PC-9 (cell line): ENCODE measurements at regions not wholly inside any gene's neighbourhood (a gene's known extent, or its start where the extent isn't known, plus 50 kb on each side); places are given as distances from the start of the nearest gene placed in this dataset.

Source experiments
- BruUV-seq: library from RNA; stranded (reverse); fragments of 400-500 nt; replicated peaks from 2 replicates; lab custom pipeline; 2021; lab: Mats Ljungman, UMichigan
- CTCF ChIA-PET: fragments of 300-600 bp; sonication (Branson Sonifier 250); formaldehyde crosslinking; loops from one replicate; lab custom pipeline; 2022; ENCODE audit warnings: antibody characterized with exemption; lab: Charles Lee
- POLR2A ChIA-PET: fragments of 300-600 bp; sonication (Branson Sonifier 250); formaldehyde crosslinking; loops from one replicate; lab custom pipeline; 2022; ENCODE audit warnings: antibody characterized with exemption; ENCODE audit not compliant: unreplicated experiment; lab: Charles Lee
- DNase-seq, 2 experiments: peaks; one replicate each; pipeline versions ENCODE4 v3.0.0 to v3.0.0-alpha.2; 2015 to 2022; ENCODE audit warnings: mixed read lengths in 1 of 2
- H2AFZ ChIP-seq: fragments of 200-600 bp; sonication (generic); 2 replicates; pipeline ENCODE4 v1.8.1; 2017; ENCODE audit warnings: antibody characterized with exemption
- H3F3A ChIP-seq: fragments of 200-600 bp; sonication (generic); 2 replicates; pipeline ENCODE4 v1.8.1; 2017; ENCODE audit warnings: antibody characterized with exemption, mild to moderate bottlenecking, low read depth; ENCODE audit not compliant: insufficient read depth
- H3K27ac ChIP-seq: fragments of 200-600 bp; sonication (generic); 2 replicates; pipeline ENCODE4 v1.6.1; 2016; ENCODE audit warnings: mixed run types
- H3K27me3 ChIP-seq: fragments of 200-600 bp; sonication (generic); 2 replicates; pipeline ENCODE4 v1.6.1; 2016; ENCODE audit warnings: low read depth, mixed run types; ENCODE audit not compliant: insufficient read depth
- H3K36me3 ChIP-seq: fragments of 200-600 bp; sonication (generic); 2 replicates; pipeline ENCODE4 v1.6.1; 2016; ENCODE audit warnings: low read depth, mixed run types
- H3K4me1 ChIP-seq: fragments of 200-600 bp; sonication (generic); replicated peaks from 2 replicates; pipeline ENCODE4 v1.6.1; 2016; ENCODE audit warnings: mixed run types; ENCODE audit not compliant: insufficient read depth
- H3K4me2 ChIP-seq: fragments of 200-600 bp; sonication (generic); 2 replicates; pipeline ENCODE4 v1.6.1; 2017; ENCODE audit warnings: mixed run types
- H3K4me3 ChIP-seq: fragments of 200-600 bp; sonication (generic); 2 replicates; pipeline ENCODE4 v1.6.1; 2016; ENCODE audit warnings: mixed run types
- H3K79me2 ChIP-seq: fragments of 200-600 bp; sonication (generic); 2 replicates; pipeline ENCODE4 v1.6.1; 2017; ENCODE audit warnings: low read depth, mixed run types
- H3K9me2 ChIP-seq: fragments of 200-600 bp; sonication (generic); 2 replicates; pipeline ENCODE4 v1.8.1; 2017; ENCODE audit warnings: mild to moderate bottlenecking; ENCODE audit not compliant: insufficient read depth
- H3K9me3 ChIP-seq: fragments of 200-600 bp; sonication (generic); 2 replicates; pipeline ENCODE4 v1.8.1; 2016; ENCODE audit warnings: low read depth; ENCODE audit not compliant: insufficient read depth
- H4K20me1 ChIP-seq: fragments of 200-600 bp; sonication (generic); 2 replicates; pipeline ENCODE4 v1.8.1; 2017; ENCODE audit not compliant: insufficient read depth
- EZH2 ChIP-seq: fragments of 200-600 bp; sonication (generic); IDR thresholded peaks from 2 replicates; pipeline ENCODE4 v1.8.0; 2017; ENCODE audit warnings: antibody characterized with exemption, low read depth
- intact Hi-C: fragments of 100-400 bp; cut with micrococcal nuclease; formaldehyde crosslinking; loops from one replicate; pipeline ENCODE4 v1.10.0; 2022; ENCODE audit not compliant: unreplicated experiment
- TF ChIP-seq, protein P1 (sequence below): fragments of 200-600 bp; sonication (generic); conservative IDR thresholded peaks from 2 replicates; pipeline ENCODE4 v1.6.1; 2017; ENCODE audit warnings: mixed run types, antibody characterized with exemption, mild to moderate bottlenecking, moderate library complexity

DNA sequence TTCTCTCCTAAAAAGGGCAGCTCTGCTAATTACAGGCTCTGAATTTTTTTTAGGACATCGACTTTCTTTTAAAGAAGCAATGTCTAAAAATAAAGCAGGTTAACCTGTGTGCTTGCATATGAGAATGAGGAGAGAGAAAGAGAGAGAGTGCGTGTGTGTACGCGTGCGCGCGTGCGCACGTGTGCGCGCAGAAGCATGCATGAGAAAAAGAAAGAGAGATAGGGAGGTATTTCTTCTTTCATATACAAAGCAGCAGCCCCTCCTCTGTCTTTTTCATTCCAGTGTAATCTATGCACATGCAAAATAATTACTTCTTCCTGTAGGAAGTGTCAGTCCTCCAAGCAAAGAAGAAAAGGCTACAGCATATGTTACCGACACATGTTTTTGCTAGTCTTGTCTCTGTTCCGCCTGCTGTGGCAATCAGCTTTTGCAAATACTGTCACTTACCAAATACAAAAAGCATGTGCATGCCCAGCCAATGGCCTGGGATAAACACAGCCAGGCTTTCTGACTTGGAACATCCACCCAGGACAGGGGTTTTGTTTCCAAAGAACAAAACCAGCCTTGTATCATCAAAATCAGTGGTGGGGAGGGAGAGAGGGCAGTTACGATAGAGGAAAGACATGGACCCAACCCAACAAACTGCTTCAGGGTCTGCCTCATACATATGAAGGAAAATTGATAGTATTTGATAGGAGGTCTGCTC, 252.3 kb upstream of the SLC24A2 start:
- Histone ChIP-seq H3K9me3 (no peaks in the 10 kb centered on the region), H3K79me2 (no peaks in the 10 kb centered on the region), H3K9me2 (no peaks in the 10 kb centered on the region), H4K20me1 (no peaks in the 10 kb centered on the region), H3K27ac (no peak overlapping the region), H3F3A (no peaks in the 10 kb centered on the region), H3K4me1 (no peaks in the 10 kb centered on the region), H3K36me3 (no peaks in the 10 kb centered on the region), H3K27me3 (no peaks in the 10 kb centered on the region), H3K4me2 (no peak overlapping the region), H2AFZ (no peak overlapping the region), H3K4me3 (no peak overlapping the region)
- DNase-seq, result no peak
- CTCF ChIA-PET, result no interaction called here
- no TSS peak for BruUV-seq
- TF ChIP-seq EZH2, result no peak
- TF ChIP-seq, protein P1, sequence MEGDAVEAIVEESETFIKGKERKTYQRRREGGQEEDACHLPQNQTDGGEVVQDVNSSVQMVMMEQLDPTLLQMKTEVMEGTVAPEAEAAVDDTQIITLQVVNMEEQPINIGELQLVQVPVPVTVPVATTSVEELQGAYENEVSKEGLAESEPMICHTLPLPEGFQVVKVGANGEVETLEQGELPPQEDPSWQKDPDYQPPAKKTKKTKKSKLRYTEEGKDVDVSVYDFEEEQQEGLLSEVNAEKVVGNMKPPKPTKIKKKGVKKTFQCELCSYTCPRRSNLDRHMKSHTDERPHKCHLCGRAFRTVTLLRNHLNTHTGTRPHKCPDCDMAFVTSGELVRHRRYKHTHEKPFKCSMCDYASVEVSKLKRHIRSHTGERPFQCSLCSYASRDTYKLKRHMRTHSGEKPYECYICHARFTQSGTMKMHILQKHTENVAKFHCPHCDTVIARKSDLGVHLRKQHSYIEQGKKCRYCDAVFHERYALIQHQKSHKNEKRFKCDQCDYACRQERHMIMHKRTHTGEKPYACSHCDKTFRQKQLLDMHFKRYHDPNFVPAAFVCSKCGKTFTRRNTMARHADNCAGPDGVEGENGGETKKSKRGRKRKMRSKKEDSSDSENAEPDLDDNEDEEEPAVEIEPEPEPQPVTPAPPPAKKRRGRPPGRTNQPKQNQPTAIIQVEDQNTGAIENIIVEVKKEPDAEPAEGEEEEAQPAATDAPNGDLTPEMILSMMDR, result no peak
- intact Hi-C loops, result no loop called here
- POLR2A ChIA-PET, result no interaction called here

DNA sequence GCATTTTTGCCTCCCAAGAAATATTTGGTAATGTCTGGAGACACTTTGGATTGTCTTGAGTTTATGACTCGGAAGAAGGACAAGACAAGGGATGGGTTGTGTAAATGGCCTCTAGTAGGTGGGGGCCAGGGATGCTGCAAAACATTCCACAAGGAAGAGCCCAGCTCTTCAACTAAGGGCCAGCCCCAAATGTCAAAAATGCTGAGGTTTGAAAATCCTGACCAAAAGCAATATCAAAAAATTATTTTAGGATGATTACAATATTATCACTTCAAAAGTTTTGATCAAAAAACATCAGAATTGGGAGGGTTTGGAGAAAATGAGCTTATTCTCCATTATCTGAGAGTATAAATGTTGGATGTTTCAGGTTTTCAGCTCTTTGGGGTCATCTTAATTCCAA, 248.9 kb upstream of the SLC24A2 start:
- H3K79me2 ChIP-seq, result no peaks in the 10 kb centered on the region
- no peak overlapping the region for H3K27ac ChIP-seq
- no peak overlapping the region for H2AFZ ChIP-seq
- no peaks in the 10 kb centered on the region for H3K4me1 ChIP-seq
- H3K4me2 ChIP-seq, result no peak overlapping the region
- BruUV-seq, result no TSS peak
- no peak for DNase-seq
- H4K20me1 ChIP-seq, result no peaks in the 10 kb centered on the region
- no peaks in the 10 kb centered on the region for H3K9me2 ChIP-seq
- H3K27me3 ChIP-seq, result no peaks in the 10 kb centered on the region
- TF ChIP-seq, protein P1, result no peak
- no peak for TF ChIP-seq EZH2
- CTCF ChIA-PET, result no interaction called here
- POLR2A ChIA-PET, result no interaction called here
- no peaks in the 10 kb centered on the region for H3F3A ChIP-seq
- H3K4me3 ChIP-seq, result no peak overlapping the region
- intact Hi-C loops, result no loop called here
- H3K36me3 ChIP-seq, result no peaks in the 10 kb centered on the region
- H3K9me3 ChIP-seq, result no peaks in the 10 kb centered on the region

DNA sequence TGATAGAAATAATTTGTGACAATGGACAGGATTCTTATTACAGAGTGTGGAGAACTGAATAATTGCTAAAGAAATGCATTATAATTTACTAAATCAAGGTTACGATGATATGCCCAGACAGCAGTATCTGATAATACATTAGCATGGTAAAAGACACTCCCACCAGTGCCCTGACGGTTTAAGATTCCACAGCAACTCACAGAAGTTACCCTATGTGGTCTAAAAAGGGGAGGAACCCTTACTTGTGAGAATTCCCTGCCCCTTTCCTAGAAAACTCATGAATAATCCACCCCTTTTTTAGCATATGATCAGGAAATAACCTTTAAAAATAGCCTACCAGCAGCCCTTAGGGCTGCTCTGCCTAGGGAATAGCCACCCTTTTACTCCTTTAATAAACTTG, 244.7 kb upstream of the SLC24A2 start:
- BruUV-seq, result no TSS peak
- H3K27me3 ChIP-seq, result no peaks in the 10 kb centered on the region
- H3K4me2 ChIP-seq, result no peak overlapping the region
- H3K36me3 ChIP-seq, result no peaks in the 10 kb centered on the region
- H3K27ac ChIP-seq, result no peak overlapping the region
- no peaks in the 10 kb centered on the region for H3K79me2 ChIP-seq
- POLR2A ChIA-PET, result no interaction called here
- no peak overlapping the region for H2AFZ ChIP-seq
- DNase-seq, result no peak
- no peaks in the 10 kb centered on the region for H3F3A ChIP-seq
- TF ChIP-seq, protein P1, result no peak
- no peak for TF ChIP-seq EZH2
- H4K20me1 ChIP-seq, result no peaks in the 10 kb centered on the region
- intact Hi-C loops, result no loop called here
- no peaks in the 10 kb centered on the region for H3K4me1 ChIP-seq
- H3K4me3 ChIP-seq, result no peak overlapping the region
- no peaks in the 10 kb centered on the region for H3K9me2 ChIP-seq
- no peaks in the 10 kb centered on the region for H3K9me3 ChIP-seq
- CTCF ChIA-PET, result no interaction called here
